DND-41 (cell line): ENCODE measurements at regions not wholly inside any gene's neighbourhood (a gene's known extent, or its start where the extent isn't known, plus 50 kb on each side); places are given as distances from the start of the nearest gene placed in this dataset.

Experiments used
- ATAC-seq: fragments of 200-7000 bp; cut with Tn5 transposase; 3 replicates; pipeline ENCODE4 v1.9.1; 2021; ENCODE audit warnings: low read depth; ENCODE audit not compliant: insufficient read depth
- DNase-seq: peaks from one replicate; pipeline ENCODE4 v3.0.0-alpha.2; 2020
- H2AFZ ChIP-seq: 2 replicates; pipeline ENCODE4 v1.6.0; 2012; ENCODE audit warnings: low read depth, low read length
- H3K27ac ChIP-seq: 2 replicates; pipeline ENCODE4 v1.5.1; 2012; ENCODE audit warnings: low read length, inconsistent platforms
- H3K27me3 ChIP-seq: fragments of 200-600 bp; sonication (generic); 2 replicates; pipeline ENCODE4 v1.6.0; 2012; ENCODE audit warnings: low read length, mild to moderate bottlenecking, inconsistent platforms; ENCODE audit not compliant: insufficient read depth, poor library complexity
- H3K36me3 ChIP-seq: 2 replicates; pipeline ENCODE4 v1.5.1; 2012; ENCODE audit warnings: low read length, inconsistent platforms; ENCODE audit not compliant: insufficient read depth
- H3K4me1 ChIP-seq: 2 replicates; pipeline ENCODE4 v1.5.1; 2012; ENCODE audit warnings: mild to moderate bottlenecking, low read length; ENCODE audit not compliant: insufficient read depth
- H3K4me2 ChIP-seq: 2 replicates; pipeline ENCODE4 v1.6.0; 2012; ENCODE audit warnings: mild to moderate bottlenecking, moderate library complexity, low read length, inconsistent platforms; ENCODE audit not compliant: insufficient read depth
- H3K4me3 ChIP-seq, 2 experiments: fragments of 200-600 bp in 1 of 2; shearing (Covaris generic) in 1 of 2; 2 replicates each; pipeline ENCODE4 v1.5.1; 2012 to 2016; ENCODE audit warnings: inconsistent platforms in 2 of 2, low read length in 2 of 2, mild to moderate bottlenecking in 2 of 2, low read depth in 1 of 2, moderate library complexity in 1 of 2
- H3K79me2 ChIP-seq: 2 replicates; pipeline ENCODE4 v1.6.0; 2012; ENCODE audit warnings: low read length, inconsistent platforms; ENCODE audit not compliant: insufficient read depth
- H3K9ac ChIP-seq: 2 replicates; pipeline ENCODE4 v1.6.0; 2012; ENCODE audit warnings: low read depth, mild to moderate bottlenecking, inconsistent platforms, low read length, moderate library complexity
- H3K9me3 ChIP-seq: 2 replicates; pipeline ENCODE4 v1.5.1; 2012; ENCODE audit warnings: low read length, moderate library complexity, mild to moderate bottlenecking, inconsistent platforms; ENCODE audit not compliant: insufficient read depth, severe bottlenecking
- H4K20me1 ChIP-seq: 2 replicates; pipeline ENCODE4 v1.6.0; 2012; ENCODE audit warnings: low read length; ENCODE audit not compliant: insufficient read depth
- CTCF ChIP-seq: IDR thresholded peaks from 2 replicates; pipeline ENCODE4 v1.5.1; 2012; ENCODE audit warnings: borderline replicate concordance, low read length, moderate library complexity, mild to moderate bottlenecking; ENCODE audit not compliant: poor library complexity, severe bottlenecking; ENCODE audit errors: extremely low read depth
- EZH2 ChIP-seq: IDR thresholded peaks from 3 replicates; pipeline ENCODE4 v1.6.1; 2012; ENCODE audit warnings: borderline replicate concordance, low read depth, mild to moderate bottlenecking, moderate library complexity, low read length, inconsistent platforms; ENCODE audit not compliant: severe bottlenecking

GRCh38 chr5:125175348-125176004, 429.0 kb upstream of the ZNF608 start:
- Histone ChIP-seq H4K20me1 (no peaks in the 10 kb centered on the region), H3K9ac (no peak overlapping the region), H3K27me3 (no peaks in the 10 kb centered on the region), H3K4me3 (no peak overlapping the region), H3K27ac (no peak overlapping the region), H3K9me3 (no peaks in the 10 kb centered on the region), H3K4me2 (no peak overlapping the region), H3K36me3 (no peaks in the 10 kb centered on the region), H3K4me1 (no peaks in the 10 kb centered on the region), H2AFZ (no peak overlapping the region), H3K79me2 (no peaks in the 10 kb centered on the region)
- ATAC-seq (no peak), DNase-seq (no peak)
- no peak for TF ChIP-seq EZH2
- no peak for TF ChIP-seq CTCF

GRCh38 chr5:125176005-125176390, 429.6 kb upstream of the ZNF608 start:
- Histone ChIP-seq H3K4me2 (no peak overlapping the region), H3K79me2 (no peaks in the 10 kb centered on the region), H3K9ac (no peak overlapping the region), H3K4me1 (no peaks in the 10 kb centered on the region), H3K36me3 (no peaks in the 10 kb centered on the region), H4K20me1 (no peaks in the 10 kb centered on the region), H3K27ac (no peak overlapping the region), H3K27me3 (no peaks in the 10 kb centered on the region), H3K9me3 (no peaks in the 10 kb centered on the region), H2AFZ (no peak overlapping the region), H3K4me3 (no peak overlapping the region)
- no peak for DNase-seq
- TF ChIP-seq CTCF (no peak), EZH2 (no peak)
- ATAC-seq, result no peak

- DNase-seq (no peak), ATAC-seq (no peak)
- no peaks in the 10 kb centered on the region for H3K36me3 ChIP-seq
- no peaks in the 10 kb centered on the region for H3K4me1 ChIP-seq
- no peak overlapping the region for H3K4me2 ChIP-seq
- no peak overlapping the region for H3K27ac ChIP-seq
- H3K9ac ChIP-seq, result no peak overlapping the region
- no peak for TF ChIP-seq EZH2
- no peak for TF ChIP-seq CTCF
- no peaks in the 10 kb centered on the region for H3K79me2 ChIP-seq
- H3K27me3 ChIP-seq, result no peaks in the 10 kb centered on the region
- H4K20me1 ChIP-seq, result no peaks in the 10 kb centered on the region
- no peaks in the 10 kb centered on the region for H3K9me3 ChIP-seq
- H3K4me3 ChIP-seq, result no peak overlapping the region
- no peak overlapping the region for H2AFZ ChIP-seq
Observed at GRCh38 chr5:125177340-125177739, 430.9 kb upstream of the ZNF608 start.
